ENCODE measurements at regions not wholly inside any gene's neighbourhood (a gene's known extent, or its start where the extent isn't known, plus 50 kb on each side); places are given as distances from the start of the nearest gene placed in this dataset.

- TF ChIP-seq CTCF (IDR thresholded peaks at IDR 0.05) (no peak), POLR2A (IDR thresholded peaks at IDR 0.05) (no peak), EP300 (IDR thresholded peaks at IDR 0.05) (no peak)
Measured at GRCh38 chr2:2547451-2547850, 216.4 kb upstream of the MYT1L start.
